NCI-H146 treated with DMSO at 0.1 percent for 48 hours (cell line): ENCODE measurements at regions not wholly inside any gene's neighbourhood (a gene's known extent, or its start where the extent isn't known, plus 50 kb on each side); places are given as distances from the start of the nearest gene placed in this dataset.

Experiments used
- DNase-seq: peaks from one replicate; lab custom pipeline; 2025; ENCODE audit not compliant: unreplicated experiment; lab: John Stamatoyannopoulos, UW

DNA sequence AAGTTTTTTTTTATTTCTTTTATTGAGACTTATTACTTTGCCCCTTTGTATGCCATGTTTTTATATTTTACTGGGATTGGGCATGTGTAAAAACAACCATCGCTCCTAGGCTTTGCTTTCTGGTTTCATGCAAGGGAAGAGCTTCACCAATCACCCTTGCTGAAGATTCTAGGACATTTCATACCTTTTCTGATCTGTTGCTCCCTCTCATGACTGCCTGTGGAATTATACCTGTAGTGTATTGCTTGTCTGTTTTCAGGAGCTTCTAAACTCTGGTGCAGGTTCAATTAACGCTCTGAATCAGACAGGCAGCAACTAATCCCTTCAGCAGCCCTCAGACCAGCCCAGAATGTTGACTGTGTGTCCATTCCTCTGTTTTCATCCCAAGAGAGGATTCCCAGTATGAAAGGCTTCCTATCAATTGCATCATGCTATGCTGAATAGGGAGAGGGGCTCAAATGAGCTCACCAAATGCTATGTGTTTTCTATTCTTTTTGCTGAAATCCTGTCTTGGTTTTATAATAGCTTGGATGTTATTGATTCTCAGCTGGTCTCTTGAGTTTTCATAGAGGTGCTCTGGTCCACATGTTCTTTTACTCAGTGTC lies 572.9 kb upstream of the CDH6 start:
- no peak for DNase-seq

- no peak for DNase-seq
These were observed 585.0 kb upstream of the CDH6 start for GRCh38 chr5:30608501-30608900.

- DNase-seq, result peak; percentile 96
These were observed 586.1 kb upstream of the CDH6 start for GRCh38 chr5:30607301-30607894.

GRCh38 chr5:30605693-30606268 lies 587.7 kb upstream of the CDH6 start:
- DNase-seq, result peak; percentile 86

GRCh38 chr5:30604648-30605262 lies 588.7 kb upstream of the CDH6 start:
- DNase-seq, result no peak

DNA sequence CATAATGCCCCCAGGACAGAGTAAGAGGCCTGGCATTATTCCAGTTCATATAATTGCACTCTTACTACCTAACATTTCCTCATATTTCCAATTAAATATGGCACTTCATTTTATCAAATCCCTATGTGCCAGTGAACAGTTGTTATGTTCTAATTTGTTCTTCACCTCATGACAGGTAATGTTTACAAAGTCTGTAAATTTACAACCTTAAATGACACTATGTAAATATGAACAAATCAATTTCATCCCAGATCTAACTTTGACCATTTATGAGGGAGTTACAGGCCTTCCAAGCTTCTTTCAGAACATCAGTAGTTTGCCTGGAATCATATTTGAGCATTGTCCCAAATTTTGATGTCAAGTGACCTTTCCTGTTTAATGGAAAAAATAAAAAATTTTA lies 592.6 kb upstream of the CDH6 start:
- peak; percentile 38 for DNase-seq

DNA sequence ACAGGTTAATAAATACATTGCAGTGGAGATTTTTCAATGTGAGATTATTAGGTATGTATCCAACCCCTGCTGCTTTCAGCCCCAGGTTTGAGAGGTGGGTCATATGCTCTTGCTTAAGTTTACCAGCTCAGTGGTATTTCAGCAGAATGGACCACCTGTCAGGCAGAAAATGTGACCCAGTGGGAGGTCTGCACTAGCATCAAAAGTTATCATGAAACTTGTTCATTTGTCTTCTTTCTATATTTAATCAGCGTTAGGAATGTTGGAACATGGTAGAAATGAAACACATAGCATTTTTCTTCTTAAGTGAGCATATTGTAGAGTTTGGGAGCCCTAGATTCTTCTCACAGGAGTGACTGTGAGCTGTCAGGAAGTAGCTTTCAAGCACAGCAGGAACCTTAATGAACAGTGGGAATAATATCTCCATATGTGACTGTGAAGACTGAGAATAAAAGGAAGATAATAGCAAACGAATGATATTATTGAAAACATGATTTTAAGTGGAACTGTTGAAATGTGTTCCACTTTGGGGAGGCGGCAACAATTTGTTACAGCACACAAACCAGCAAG lies 596.9 kb upstream of the CDH6 start:
- peak; percentile 75 for DNase-seq

GRCh38 chr5:30594331-30594730 lies 599.2 kb upstream of the CDH6 start:
- no peak for DNase-seq

- DNase-seq, result no peak
These were observed 600.7 kb upstream of the CDH6 start for GRCh38 chr5:30592833-30593232.

DNA sequence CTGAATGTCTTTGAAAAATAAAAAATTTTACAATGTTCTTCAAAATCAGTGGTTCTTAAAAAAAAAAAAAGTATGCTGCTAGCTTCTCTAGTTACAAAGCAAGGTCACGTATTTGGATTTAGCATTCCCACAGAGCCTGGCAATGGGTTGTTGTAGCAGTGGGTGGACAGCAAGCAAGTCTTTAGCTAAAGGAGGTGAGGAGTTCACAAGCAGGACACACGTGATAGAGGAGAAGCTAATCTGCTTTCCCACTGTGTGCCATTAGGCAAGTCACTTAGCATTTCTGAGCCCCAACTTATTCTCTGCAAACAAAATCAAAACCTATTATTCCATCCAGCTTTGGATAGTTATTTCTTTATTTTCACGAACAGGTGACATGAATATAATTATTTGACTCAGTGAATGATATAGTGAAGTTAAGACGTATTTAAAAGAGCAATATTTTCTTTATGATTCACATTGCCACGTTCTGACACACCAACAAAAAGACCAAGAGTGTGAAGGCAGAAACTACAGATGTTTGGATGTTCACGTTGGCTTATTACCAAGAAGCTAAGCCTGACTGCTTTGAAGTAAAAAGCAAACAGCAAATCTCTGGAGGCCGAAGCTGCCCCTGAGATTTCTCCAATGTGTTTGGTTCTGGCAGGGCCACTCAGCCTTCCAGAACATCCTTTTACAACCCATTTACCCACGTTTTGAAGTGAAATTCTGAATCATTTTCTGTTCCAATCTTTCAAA lies 612.1 kb upstream of the CDH6 start:
- no peak for DNase-seq

- DNase-seq, result no peak
These were observed 618.7 kb upstream of the CDH6 start for GRCh38 chr5:30574761-30575160.

DNA sequence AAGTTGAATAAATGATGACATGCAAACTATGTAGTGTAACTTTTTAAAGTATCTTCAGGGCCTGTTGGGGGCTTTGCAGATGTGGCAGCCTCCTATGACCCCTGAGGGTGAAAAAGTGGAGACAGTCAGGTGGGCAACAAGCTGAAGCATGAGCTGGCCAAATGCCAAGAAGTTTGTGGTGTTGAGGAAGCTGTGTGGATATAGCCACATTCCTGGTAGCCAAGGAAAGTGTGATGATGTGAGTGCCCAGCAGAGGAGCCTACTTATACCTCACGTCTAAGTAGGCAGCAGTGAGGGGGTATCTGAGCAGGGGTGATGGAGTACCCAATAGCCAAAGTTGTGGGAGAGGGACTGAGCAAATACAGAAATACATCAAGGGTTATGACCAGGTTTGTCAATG lies 621.2 kb upstream of the CDH6 start:
- DNase-seq, result no peak

GRCh38 chr5:30561771-30562170 lies 631.7 kb upstream of the CDH6 start:
- DNase-seq, result no peak

GRCh38 chr5:30551618-30552017 lies 641.9 kb upstream of the CDH6 start:
- no peak for DNase-seq

- no peak for DNase-seq
These were observed 644.7 kb upstream of the CDH6 start for GRCh38 chr5:30548580-30549305.

GRCh38 chr5:30540150-30540549 lies 653.3 kb upstream of the CDH6 start:
- no peak for DNase-seq

DNA sequence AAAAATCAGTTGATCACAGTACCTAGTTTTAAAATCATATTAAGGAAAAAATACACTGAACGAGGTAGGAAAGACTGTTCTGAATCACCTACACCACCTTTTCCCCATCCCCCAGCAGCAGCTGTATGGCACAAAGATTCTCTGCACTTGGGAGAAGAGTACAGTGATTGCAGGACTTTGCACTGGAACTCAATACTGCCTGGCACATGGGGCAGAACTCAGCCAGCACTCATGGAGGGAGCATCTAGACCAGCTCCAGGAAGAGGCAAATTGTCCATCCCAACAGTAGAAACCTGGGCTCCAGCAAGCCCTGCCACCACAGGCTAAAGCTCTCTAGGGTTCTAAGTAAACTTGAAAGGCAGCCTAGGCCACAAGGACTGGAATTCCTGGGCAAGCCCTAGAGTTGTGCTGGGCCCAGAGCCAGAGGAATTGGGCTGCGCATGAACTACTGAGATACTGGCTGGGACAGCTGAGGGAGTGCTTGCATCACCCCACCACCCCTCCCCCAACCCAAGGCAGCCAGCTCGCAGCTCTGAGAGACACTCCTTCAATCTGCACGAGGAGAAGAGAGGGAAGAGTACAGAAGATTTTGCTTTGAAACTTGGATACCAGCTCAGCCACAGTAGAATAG lies 654.4 kb upstream of the CDH6 start:
- DNase-seq, result no peak

DNA sequence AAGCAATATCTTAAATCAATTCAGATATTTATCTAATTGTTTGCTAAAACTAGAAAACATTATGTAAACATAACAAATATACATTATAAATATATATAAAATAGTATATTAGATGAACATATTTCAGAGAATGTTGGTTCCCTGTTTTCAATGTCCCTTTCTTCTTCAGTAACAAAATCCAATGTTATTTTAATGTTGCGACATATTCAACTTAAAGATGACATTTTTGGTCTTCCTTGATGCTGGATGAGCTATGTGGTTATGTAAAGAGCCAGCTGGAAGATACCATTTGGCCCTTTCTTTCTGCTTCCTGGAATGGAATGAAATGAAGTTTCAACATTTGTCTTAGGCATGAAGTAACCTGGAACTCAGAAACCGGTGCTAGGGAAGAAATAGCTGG lies 668.1 kb upstream of the CDH6 start:
- no peak for DNase-seq

DNA sequence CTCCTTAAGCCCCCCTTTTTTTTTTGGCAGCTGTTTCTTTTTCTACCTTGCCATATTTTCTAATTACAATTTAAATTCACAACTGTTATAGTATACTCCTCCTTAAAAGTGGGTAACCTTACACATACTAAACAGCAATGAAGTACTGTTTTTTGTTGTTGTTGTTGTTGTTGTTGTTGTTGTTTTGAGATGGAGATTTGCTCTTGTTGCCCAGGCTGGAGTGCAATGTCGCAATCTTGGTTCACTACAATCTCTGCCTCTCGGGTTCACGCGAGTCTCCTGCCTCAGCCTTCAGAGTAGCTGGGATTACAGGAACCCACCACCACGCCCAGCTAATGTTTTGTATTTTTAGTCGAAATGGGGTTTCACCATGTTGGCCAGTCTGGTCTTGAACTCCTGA lies 669.1 kb upstream of the CDH6 start:
- DNase-seq, result no peak

DNA sequence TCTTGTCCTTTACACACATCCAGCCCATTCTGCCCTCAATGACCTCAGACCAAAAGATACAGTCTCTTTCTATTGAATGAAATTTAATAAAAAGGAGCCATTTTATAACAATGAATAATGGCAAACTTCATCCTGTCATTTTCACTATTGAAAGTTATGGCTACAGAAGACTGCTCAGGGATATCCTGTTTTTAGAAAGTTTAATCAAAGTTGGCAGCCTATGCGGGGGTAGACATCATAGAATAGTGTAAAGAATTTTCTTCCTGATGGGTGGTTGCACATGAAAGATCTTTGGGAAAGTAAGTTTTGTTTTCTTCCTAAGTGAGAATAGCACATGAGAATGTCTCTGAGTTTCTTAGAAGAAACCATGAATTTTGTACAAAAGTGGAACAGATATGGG lies 670.4 kb upstream of the CDH6 start:
- DNase-seq, result no peak
